IgD-negative memory B cell (primary cell): ENCODE measurements at regions not wholly inside any gene's neighbourhood (a gene's known extent, or its start where the extent isn't known, plus 50 kb on each side); places are given as distances from the start of the nearest gene placed in this dataset.

Experiments used
- H3K27ac Mint-ChIP-seq, 3 donors: one replicate each; pipeline ENCODE4 v1.8.0; 2020 to 2022; ENCODE audit warnings: mild to moderate bottlenecking in 3 of 3, mixed read lengths in 3 of 3, moderate library complexity in 1 of 3
- H3K27me3 Mint-ChIP-seq: one replicate; pipeline ENCODE4 v1.8.0; 2021; ENCODE audit warnings: mixed read lengths
- H3K36me3 Mint-ChIP-seq: one replicate; pipeline ENCODE4 v1.8.0; 2020; ENCODE audit warnings: mild to moderate bottlenecking, mixed read lengths
- H3K4me1 Mint-ChIP-seq, 3 donors: one replicate each; pipeline ENCODE4 v1.8.0; 2020 to 2022; ENCODE audit warnings: mixed read lengths in 3 of 3, mild to moderate bottlenecking in 1 of 3
- H3K4me3 Mint-ChIP-seq, 4 donors: one replicate each; pipeline ENCODE4 v1.8.0; 2020 to 2022; ENCODE audit warnings: mild to moderate bottlenecking in 4 of 4, mixed read lengths in 4 of 4, moderate library complexity in 3 of 4
- H3K9me3 Mint-ChIP-seq, 3 donors: one replicate each; pipeline ENCODE4 v1.8.0; 2020 to 2021; ENCODE audit warnings: mixed read lengths in 3 of 3, mild to moderate bottlenecking in 1 of 3

GRCh38 chr16:13510425-13511151 is 409.4 kb upstream of the ERCC4 start:
- Mint-ChIP-seq H3K36me3 (no peaks in the 10 kb centered on the region), H3K4me1 (no peaks in the 10 kb centered on the region), H3K4me3 (no peak overlapping the region), H3K27me3 (no peaks in the 10 kb centered on the region), H3K27ac (no peak overlapping the region), H3K9me3 (peaks cover 4 to 18% (median 13%) of the 10 kb centered on the region in 3 donors)

GRCh38 chr16:13517841-13518240 is 402.1 kb upstream of the ERCC4 start:
- Mint-ChIP-seq H3K27me3 (no peaks in the 10 kb centered on the region), H3K9me3 (peaks cover 8 to 32% (median 9%) of the 10 kb centered on the region in 3 donors), H3K36me3 (no peaks in the 10 kb centered on the region), H3K27ac (no peak overlapping the region), H3K4me1 (no peaks in the 10 kb centered on the region), H3K4me3 (no peak overlapping the region)

- H3K36me3 Mint-ChIP-seq, result no peaks in the 10 kb centered on the region
- no peaks in the 10 kb centered on the region for H3K27me3 Mint-ChIP-seq
- H3K4me3 Mint-ChIP-seq, result no peak overlapping the region
- no peak overlapping the region for H3K27ac Mint-ChIP-seq
- H3K4me1 Mint-ChIP-seq, result no peaks in the 10 kb centered on the region
- H3K9me3 Mint-ChIP-seq, result peaks cover 4 to 22% (median 5%) of the 10 kb centered on the region in 3 donors
Measured at GRCh38 chr16:13519871-13520270, 400.1 kb upstream of the ERCC4 start.

- Mint-ChIP-seq H3K36me3 (no peaks in the 10 kb centered on the region), H3K27me3 (no peaks in the 10 kb centered on the region), H3K9me3 (peaks cover 4 to 12% (median 7%) of the 10 kb centered on the region in 3 donors)
Measured at GRCh38 chr16:13521356-13521755, 398.6 kb upstream of the ERCC4 start.

GRCh38 chr16:13527332-13527731 is 392.6 kb upstream of the ERCC4 start:
- Mint-ChIP-seq H3K4me3 (no peak overlapping the region), H3K27me3 (no peaks in the 10 kb centered on the region), H3K36me3 (no peaks in the 10 kb centered on the region), H3K4me1 (peaks cover 0 to 2% (median 0%) of the 10 kb centered on the region in 3 donors), H3K9me3 (peaks cover 4 to 6% (median 5%) of the 10 kb centered on the region in 3 donors), H3K27ac (no peak overlapping the region)

More at GRCh38 chr16:13521356-13521755, 398.6 kb upstream of the ERCC4 start:
- Mint-ChIP-seq H3K4me3 (no peak overlapping the region), H3K4me1 (no peaks in the 10 kb centered on the region), H3K27ac (no peak overlapping the region)

- H3K27ac Mint-ChIP-seq, result no peak overlapping the region
- peaks cover 4 to 9% (median 5%) of the 10 kb centered on the region in 3 donors for H3K9me3 Mint-ChIP-seq
- H3K36me3 Mint-ChIP-seq, result no peaks in the 10 kb centered on the region
- H3K4me1 Mint-ChIP-seq, result peaks cover 0 to 2% (median 0%) of the 10 kb centered on the region in 3 donors
- no peaks in the 10 kb centered on the region for H3K27me3 Mint-ChIP-seq
- no peak overlapping the region for H3K4me3 Mint-ChIP-seq
Measured at GRCh38 chr16:13528691-13529090, 391.3 kb upstream of the ERCC4 start.

- H3K36me3 Mint-ChIP-seq, result no peaks in the 10 kb centered on the region
- no peak overlapping the region for H3K27ac Mint-ChIP-seq
- H3K4me1 Mint-ChIP-seq, result peaks cover 0 to 2% (median 0%) of the 10 kb centered on the region in 3 donors
- no peaks in the 10 kb centered on the region for H3K27me3 Mint-ChIP-seq
- no peak overlapping the region for H3K4me3 Mint-ChIP-seq
- peaks cover 4 to 9% (median 6%) of the 10 kb centered on the region in 3 donors for H3K9me3 Mint-ChIP-seq
Measured at GRCh38 chr16:13529193-13529982, 390.6 kb upstream of the ERCC4 start.

GRCh38 chr16:13540771-13541170 is 379.2 kb upstream of the ERCC4 start:
- H3K27ac Mint-ChIP-seq, result no peak overlapping the region
- H3K4me3 Mint-ChIP-seq, result no peak overlapping the region
- H3K36me3 Mint-ChIP-seq, result no peaks in the 10 kb centered on the region
- H3K9me3 Mint-ChIP-seq, result peaks cover 4 to 8% (median 8%) of the 10 kb centered on the region in 3 donors
- H3K4me1 Mint-ChIP-seq, result no peaks in the 10 kb centered on the region
- H3K27me3 Mint-ChIP-seq, result no peaks in the 10 kb centered on the region

GRCh38 chr16:13542284-13542683 is 377.7 kb upstream of the ERCC4 start:
- no peaks in the 10 kb centered on the region for H3K27me3 Mint-ChIP-seq
- no peak overlapping the region for H3K27ac Mint-ChIP-seq
- no peak overlapping the region for H3K4me3 Mint-ChIP-seq
- peaks cover 0 to 8% (median 8%) of the 10 kb centered on the region in 3 donors for H3K9me3 Mint-ChIP-seq
- no peaks in the 10 kb centered on the region for H3K4me1 Mint-ChIP-seq
- no peaks in the 10 kb centered on the region for H3K36me3 Mint-ChIP-seq

- Mint-ChIP-seq H3K27me3 (no peaks in the 10 kb centered on the region), H3K27ac (no peak overlapping the region), H3K4me1 (no peaks in the 10 kb centered on the region), H3K36me3 (no peaks in the 10 kb centered on the region), H3K9me3 (peaks cover 0 to 8% (median 5%) of the 10 kb centered on the region in 3 donors), H3K4me3 (no peak overlapping the region)
Measured at GRCh38 chr16:13543850-13544249, 376.1 kb upstream of the ERCC4 start.

GRCh38 chr16:13545271-13545670 is 374.7 kb upstream of the ERCC4 start:
- no peaks in the 10 kb centered on the region for H3K27me3 Mint-ChIP-seq
- no peaks in the 10 kb centered on the region for H3K36me3 Mint-ChIP-seq
- no peak overlapping the region for H3K27ac Mint-ChIP-seq
- H3K4me3 Mint-ChIP-seq, result no peak overlapping the region
- H3K4me1 Mint-ChIP-seq, result no peaks in the 10 kb centered on the region
- peaks cover 0 to 5% (median 5%) of the 10 kb centered on the region in 3 donors for H3K9me3 Mint-ChIP-seq

- Mint-ChIP-seq H3K36me3 (no peaks in the 10 kb centered on the region), H3K27me3 (no peaks in the 10 kb centered on the region), H3K9me3 (peaks cover 0 to 6% (median 2%) of the 10 kb centered on the region in 3 donors), H3K27ac (no peak overlapping the region), H3K4me1 (no peaks in the 10 kb centered on the region), H3K4me3 (no peak overlapping the region)
Measured at GRCh38 chr16:13550254-13550653, 369.7 kb upstream of the ERCC4 start.

GRCh38 chr16:13552062-13552959 is 367.6 kb upstream of the ERCC4 start:
- Mint-ChIP-seq H3K27ac (no peak overlapping the region), H3K36me3 (no peaks in the 10 kb centered on the region), H3K4me1 (no peaks in the 10 kb centered on the region), H3K4me3 (no peak overlapping the region), H3K27me3 (peaks cover 1% of the 10 kb centered on the region), H3K9me3 (peaks cover 0 to 9% (median 0%) of the 10 kb centered on the region in 3 donors)

- Mint-ChIP-seq H3K9me3 (peaks cover 0 to 9% (median 0%) of the 10 kb centered on the region in 3 donors), H3K36me3 (no peaks in the 10 kb centered on the region), H3K27ac (no peak overlapping the region), H3K27me3 (peaks cover 1% of the 10 kb centered on the region), H3K4me3 (no peak overlapping the region), H3K4me1 (no peaks in the 10 kb centered on the region)
Measured at GRCh38 chr16:13552960-13553257, 367.0 kb upstream of the ERCC4 start.

- Mint-ChIP-seq H3K9me3 (peaks cover 0 to 9% (median 0%) of the 10 kb centered on the region in 3 donors), H3K27ac (no peak overlapping the region), H3K27me3 (peaks cover 1% of the 10 kb centered on the region), H3K4me3 (no peak overlapping the region), H3K4me1 (no peaks in the 10 kb centered on the region), H3K36me3 (no peaks in the 10 kb centered on the region)
Measured at GRCh38 chr16:13553453-13553985, 366.4 kb upstream of the ERCC4 start.
